ENCODE measurements at regions not wholly inside any gene's neighbourhood (a gene's known extent, or its start where the extent isn't known, plus 50 kb on each side); places are given as distances from the start of the nearest gene placed in this dataset.

DNA sequence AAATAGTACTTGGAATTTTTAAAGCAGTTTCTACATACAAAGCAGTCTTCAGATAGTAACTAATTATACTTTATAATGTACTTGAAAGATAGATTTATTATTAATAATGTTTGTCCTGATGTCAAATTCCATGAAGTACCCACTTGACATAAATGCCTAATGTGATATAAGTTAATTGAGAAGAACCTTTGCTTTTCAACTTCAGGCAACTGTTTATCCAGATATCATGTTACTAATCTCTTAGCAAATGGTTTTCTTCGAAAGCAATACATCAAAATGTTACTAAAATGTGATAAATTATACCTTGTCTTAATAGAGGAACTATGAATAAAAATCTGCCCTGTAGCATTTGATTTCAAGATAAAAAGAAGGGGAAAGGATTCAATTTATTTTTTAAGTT lies 146.8 kb upstream of the FBXL17 start:
- no peaks in the 10 kb centered on the region for H3K36me3 ChIP-seq (ENCODE audit: control insufficient read depth in 2 of 3, insufficient read depth in 3 of 3, low read length in 3 of 3)
- H3K27ac ChIP-seq (ENCODE audit: low read depth, low read length): no peak overlapping the region
- H3K4me3 ChIP-seq (ENCODE audit: low read length): no peak overlapping the region
- no peaks in the 10 kb centered on the region for H3K9me3 ChIP-seq (ENCODE audit: control insufficient read depth in 2 of 3, low read length in 3 of 3)
- no peak for DNase-seq
- POLR2A ChIA-PET: no interaction called here
- Mint-ChIP-seq H3K4me1 (no peaks in the 10 kb centered on the region), H3K4me3 (no peak overlapping the region), H3K36me3 (peaks cover 0 to 11% (median 0%) of the 10 kb centered on the region in 5 donors), H3K27me3 (peaks cover 0 to 41% (median 15%) of the 10 kb centered on the region in 5 donors), H3K27ac (no peak overlapping the region), H3K9me3 (peaks cover 4 to 17% (median 9%) of the 10 kb centered on the region in 11 donors)
- CTCF ChIA-PET: no interaction called here
- ATAC-seq: no peak
- no peaks in the 10 kb centered on the region for H3K27me3 ChIP-seq (ENCODE audit: control insufficient read depth in 2 of 2, insufficient read depth in 2 of 2, low read length in 2 of 2)
- no peaks in the 10 kb centered on the region for H3K4me1 ChIP-seq (ENCODE audit: control insufficient read depth in 2 of 2, insufficient read depth in 2 of 2, low read length in 2 of 2)
- intact Hi-C loops (cut with micrococcal nuclease): loop anchor here in 1 of 2 donors (10.0 kb wide), 1 partner anchor 946 kb away; no protein-coding TSS in a partner anchor

DNA sequence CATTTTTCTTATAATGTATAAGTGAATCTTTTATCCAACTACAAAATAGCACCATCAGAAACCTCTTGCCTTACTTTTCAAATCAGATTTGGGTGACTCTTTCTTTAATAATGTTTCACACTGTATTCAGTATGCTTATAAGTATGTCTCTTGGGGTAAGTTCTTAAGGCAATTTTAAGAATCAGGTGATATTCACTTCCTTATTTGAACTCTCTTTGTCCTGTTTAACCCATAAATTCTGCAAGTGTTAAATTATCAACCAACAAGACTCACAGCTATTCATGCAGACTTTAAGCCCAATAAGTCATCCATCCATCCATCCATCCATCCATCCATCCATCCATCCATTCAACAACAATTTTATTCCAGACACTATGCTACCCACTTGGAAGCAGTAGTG lies 142.7 kb upstream of the FBXL17 start:
- CTCF ChIA-PET: no interaction called here
- Histone ChIP-seq H3K36me3 (ENCODE audit: control insufficient read depth in 2 of 3, insufficient read depth in 3 of 3, low read length in 3 of 3) (no peaks in the 10 kb centered on the region), H3K9me3 (ENCODE audit: control insufficient read depth in 2 of 3, low read length in 3 of 3) (no peaks in the 10 kb centered on the region), H3K4me3 (ENCODE audit: low read length) (no peak overlapping the region), H3K4me1 (ENCODE audit: control insufficient read depth in 2 of 2, insufficient read depth in 2 of 2, low read length in 2 of 2) (no peaks in the 10 kb centered on the region), H3K27me3 (ENCODE audit: control insufficient read depth in 2 of 2, insufficient read depth in 2 of 2, low read length in 2 of 2) (no peaks in the 10 kb centered on the region), H3K27ac (ENCODE audit: low read depth, low read length) (no peak overlapping the region)
- Mint-ChIP-seq H3K9me3 (peaks cover 4 to 17% (median 9%) of the 10 kb centered on the region in 11 donors), H3K36me3 (peaks cover 0 to 11% (median 0%) of the 10 kb centered on the region in 5 donors), H3K4me3 (no peak overlapping the region), H3K27ac (no peak overlapping the region), H3K27me3 (peaks cover 0 to 31% (median 7%) of the 10 kb centered on the region in 5 donors), H3K4me1 (peaks cover 0 to 3% (median 0%) of the 10 kb centered on the region in 7 donors)
- intact Hi-C loops (cut with micrococcal nuclease): loop anchor here in 1 of 2 donors (5.0 to 10.0 kb wide), 3 partner anchors 262 to 950 kb away; no protein-coding TSS in a partner anchor
- POLR2A ChIA-PET: no interaction called here
- ATAC-seq (no peak), DNase-seq (no peak)

DNA sequence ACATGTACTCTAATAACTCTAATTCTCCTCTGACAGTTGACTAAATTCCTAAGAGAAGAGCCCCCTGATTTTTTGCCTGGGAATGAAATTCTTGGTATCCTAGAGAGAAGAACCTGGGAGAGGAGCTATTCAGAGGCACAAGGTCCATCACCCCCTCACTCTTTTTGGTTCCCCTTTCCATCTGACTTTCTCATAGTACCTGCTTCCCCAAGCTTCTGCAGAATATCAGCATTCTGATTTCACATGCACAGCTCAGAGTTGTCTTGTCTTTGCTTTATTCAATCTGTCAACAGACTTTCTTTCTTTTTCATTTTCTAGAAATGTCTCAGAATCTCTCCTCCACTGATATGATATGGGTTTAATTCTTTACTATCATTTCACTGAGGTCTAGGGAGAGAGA lies 141.5 kb upstream of the FBXL17 start:
- no peak for DNase-seq
- Histone ChIP-seq H3K9me3 (ENCODE audit: control insufficient read depth in 2 of 3, low read length in 3 of 3) (no peaks in the 10 kb centered on the region), H3K27ac (ENCODE audit: low read depth, low read length) (no peak overlapping the region), H3K4me3 (ENCODE audit: low read length) (no peak overlapping the region), H3K27me3 (ENCODE audit: control insufficient read depth in 2 of 2, insufficient read depth in 2 of 2, low read length in 2 of 2) (no peaks in the 10 kb centered on the region), H3K4me1 (ENCODE audit: control insufficient read depth in 2 of 2, insufficient read depth in 2 of 2, low read length in 2 of 2) (no peaks in the 10 kb centered on the region), H3K36me3 (ENCODE audit: control insufficient read depth in 2 of 3, insufficient read depth in 3 of 3, low read length in 3 of 3) (no peaks in the 10 kb centered on the region)
- no peak overlapping the region for H3K4me3 Mint-ChIP-seq
- ATAC-seq: no peak
- H3K9me3 Mint-ChIP-seq: peaks cover 4 to 17% (median 9%) of the 10 kb centered on the region in 11 donors
- no peak overlapping the region for H3K27ac Mint-ChIP-seq
- ChIA-PET POLR2A (no interaction called here), CTCF (interaction anchor here (0.7 kb wide), 1 partner anchor 959 kb away, joined by 3 read pairs; no protein-coding TSS in a partner anchor)
- H3K36me3 Mint-ChIP-seq: peaks cover 0 to 11% (median 0%) of the 10 kb centered on the region in 5 donors
- peaks cover 0 to 3% (median 0%) of the 10 kb centered on the region in 7 donors for H3K4me1 Mint-ChIP-seq
- H3K27me3 Mint-ChIP-seq: peaks cover 0 to 26% (median 9%) of the 10 kb centered on the region in 5 donors
- intact Hi-C loops (cut with micrococcal nuclease): loop anchor here (2.0 to 10.0 kb wide), 4 partner anchors 261 to 1165 kb away; partner anchors contain the start of gene MAN2A1 (in 1 of the 2)

DNA sequence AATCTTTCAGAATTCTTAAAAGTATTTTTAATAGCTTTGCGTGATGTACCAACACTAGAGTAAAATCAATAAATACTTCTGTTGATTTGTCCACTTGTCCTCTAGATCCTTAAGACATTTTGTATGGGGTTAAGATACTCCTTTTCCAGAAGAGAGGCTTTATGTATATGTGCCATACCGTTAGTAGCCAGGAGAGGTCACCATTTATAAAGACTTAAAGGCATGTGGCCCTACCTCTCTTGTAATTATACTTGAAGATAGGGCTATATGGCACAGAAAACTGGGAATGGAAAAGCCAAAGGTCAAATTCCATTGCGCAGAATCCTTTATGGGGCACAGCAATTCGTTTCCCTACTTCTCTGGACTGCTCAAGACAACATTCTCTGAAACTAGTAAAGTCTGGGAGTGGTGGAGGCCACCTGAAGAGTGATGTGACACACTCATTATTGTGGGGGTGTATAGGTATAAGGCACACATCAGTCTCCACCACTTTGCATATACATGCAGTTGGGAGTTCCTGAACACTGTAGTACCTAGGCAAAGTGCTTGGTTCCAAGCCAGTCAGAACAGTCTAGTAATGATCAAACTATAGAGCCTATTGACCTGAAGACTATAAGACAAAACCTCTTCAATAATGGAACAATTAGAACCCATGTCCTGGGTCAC lies 140.1 kb upstream of the FBXL17 start:
- DNase-seq (peak in 5 of 9 donors; percentile 4 to 29 (median 16)), ATAC-seq (peak; percentile 73)
- peaks cover under 1 to 10% (median 7%) of the 10 kb centered on the region in 11 donors for H3K9me3 Mint-ChIP-seq
- Histone ChIP-seq H3K4me3 (ENCODE audit: low read length) (no peak overlapping the region), H3K36me3 (ENCODE audit: control insufficient read depth in 2 of 3, insufficient read depth in 3 of 3, low read length in 3 of 3) (no peaks in the 10 kb centered on the region), H3K9me3 (ENCODE audit: control insufficient read depth in 2 of 3, low read length in 3 of 3) (no peaks in the 10 kb centered on the region), H3K27ac (ENCODE audit: low read depth, low read length) (no peak overlapping the region), H3K27me3 (ENCODE audit: control insufficient read depth in 2 of 2, insufficient read depth in 2 of 2, low read length in 2 of 2) (no peaks in the 10 kb centered on the region), H3K4me1 (ENCODE audit: control insufficient read depth in 2 of 2, insufficient read depth in 2 of 2, low read length in 2 of 2) (no peaks in the 10 kb centered on the region)
- H3K4me1 Mint-ChIP-seq: peaks cover 0 to 3% (median 0%) of the 10 kb centered on the region in 7 donors
- H3K4me3 Mint-ChIP-seq: no peak overlapping the region
- CTCF ChIA-PET: no interaction called here
- peaks cover 0 to 21% (median 13%) of the 10 kb centered on the region in 5 donors for H3K27me3 Mint-ChIP-seq
- intact Hi-C loops (cut with micrococcal nuclease): loop anchor here (1.0 to 10.0 kb wide), 6 partner anchors 260 to 1167 kb away; partner anchors contain the start of gene MAN2A1 (in 2 of the 2)
- POLR2A ChIA-PET: no interaction called here
- H3K27ac Mint-ChIP-seq: no peak overlapping the region
- H3K36me3 Mint-ChIP-seq: peaks cover 0 to 11% (median 0%) of the 10 kb centered on the region in 5 donors

DNA sequence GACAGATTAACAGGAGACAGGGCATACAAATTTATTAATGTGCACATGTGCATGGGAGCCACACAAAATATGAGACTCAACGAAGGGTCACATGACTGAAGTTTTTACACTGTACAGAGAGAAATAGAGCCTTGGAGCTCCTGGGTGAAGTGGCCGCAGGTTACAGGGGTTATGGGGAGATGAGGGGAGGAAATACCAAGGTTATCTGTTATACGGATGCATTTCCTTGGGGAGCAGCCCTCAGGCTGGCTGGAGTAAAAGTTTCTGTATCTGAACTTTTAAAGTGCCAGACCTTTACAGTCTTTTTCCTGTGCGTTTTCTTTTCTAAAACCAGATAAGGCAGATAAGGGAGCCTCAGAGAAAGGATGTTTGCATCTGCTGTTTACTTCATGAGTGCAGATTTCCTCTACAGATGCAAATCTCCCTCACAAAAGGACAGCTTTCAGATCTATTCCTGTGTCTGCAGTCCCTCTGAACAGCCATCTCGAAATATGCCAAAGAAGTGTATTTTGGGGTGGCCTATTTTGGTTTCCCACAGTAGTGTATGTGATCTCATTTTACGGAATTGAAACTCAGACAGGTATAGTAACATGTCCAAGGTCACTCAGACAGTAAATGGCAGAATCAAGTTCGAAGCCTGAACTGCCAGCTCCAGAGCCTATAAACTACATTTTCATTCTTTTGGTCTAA lies 139.3 kb upstream of the FBXL17 start:
- H3K4me3 ChIP-seq (ENCODE audit: low read length): no peak overlapping the region
- Mint-ChIP-seq H3K4me3 (no peak overlapping the region), H3K36me3 (peaks cover 0 to 6% (median 0%) of the 10 kb centered on the region in 5 donors), H3K27ac (no peak overlapping the region), H3K4me1 (peaks cover 0 to 3% (median 0%) of the 10 kb centered on the region in 7 donors), H3K27me3 (peaks cover 0 to 17% (median 16%) of the 10 kb centered on the region in 5 donors), H3K9me3 (peaks cover 0 to 4% (median under 1%) of the 10 kb centered on the region in 11 donors)
- H3K36me3 ChIP-seq (ENCODE audit: control insufficient read depth in 2 of 3, insufficient read depth in 3 of 3, low read length in 3 of 3): no peaks in the 10 kb centered on the region
- no peaks in the 10 kb centered on the region for H3K27me3 ChIP-seq (ENCODE audit: control insufficient read depth in 2 of 2, insufficient read depth in 2 of 2, low read length in 2 of 2)
- H3K9me3 ChIP-seq (ENCODE audit: control insufficient read depth in 2 of 3, low read length in 3 of 3): no peaks in the 10 kb centered on the region
- H3K27ac ChIP-seq (ENCODE audit: low read depth, low read length): no peak overlapping the region
- ChIA-PET CTCF (no interaction called here), POLR2A (no interaction called here)
- intact Hi-C loops (cut with micrococcal nuclease): loop anchor here (2.0 to 10.0 kb wide), 5 partner anchors 259 to 1168 kb away; partner anchors contain the start of gene MAN2A1 (in 1 of the 2)
- ATAC-seq: no peak
- no peak for DNase-seq
- no peaks in the 10 kb centered on the region for H3K4me1 ChIP-seq (ENCODE audit: control insufficient read depth in 2 of 2, insufficient read depth in 2 of 2, low read length in 2 of 2)

DNA sequence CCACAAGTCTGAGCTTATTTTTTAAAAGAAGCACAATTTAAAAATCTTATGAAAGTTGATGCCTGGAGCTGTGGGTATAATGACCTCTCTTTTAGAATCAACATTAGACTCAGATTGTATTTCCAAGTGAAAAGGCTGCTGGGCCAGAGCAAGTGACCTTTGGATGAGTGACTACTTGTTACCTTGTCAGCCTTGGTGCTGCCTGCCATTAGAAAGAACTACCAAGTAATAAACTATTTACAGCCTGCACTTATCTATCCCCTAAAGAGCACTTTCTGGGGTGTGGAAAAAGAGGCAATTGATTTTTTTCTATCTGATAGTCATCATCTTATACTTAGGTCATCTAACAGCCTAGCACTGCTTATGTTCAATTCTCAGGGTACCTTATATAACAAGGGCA lies 134.9 kb upstream of the FBXL17 start:
- intact Hi-C loops (cut with micrococcal nuclease): no loop called here
- Histone ChIP-seq H3K27ac (ENCODE audit: low read depth, low read length) (no peak overlapping the region), H3K9me3 (ENCODE audit: control insufficient read depth in 2 of 3, low read length in 3 of 3) (no peaks in the 10 kb centered on the region), H3K4me3 (ENCODE audit: low read length) (no peak overlapping the region), H3K27me3 (ENCODE audit: control insufficient read depth in 2 of 2, insufficient read depth in 2 of 2, low read length in 2 of 2) (no peaks in the 10 kb centered on the region), H3K4me1 (ENCODE audit: control insufficient read depth in 2 of 2, insufficient read depth in 2 of 2, low read length in 2 of 2) (no peaks in the 10 kb centered on the region), H3K36me3 (ENCODE audit: control insufficient read depth in 2 of 3, insufficient read depth in 3 of 3, low read length in 3 of 3) (no peaks in the 10 kb centered on the region)
- Mint-ChIP-seq H3K4me3 (no peak overlapping the region), H3K9me3 (peaks cover 0 to 4% (median 0%) of the 10 kb centered on the region in 11 donors), H3K36me3 (no peaks in the 10 kb centered on the region), H3K27me3 (peaks cover 2 to 44% (median 22%) of the 10 kb centered on the region in 5 donors), H3K27ac (no peak overlapping the region), H3K4me1 (no peaks in the 10 kb centered on the region)
- no peak for DNase-seq
- no peak for ATAC-seq
- ChIA-PET POLR2A (no interaction called here), CTCF (no interaction called here)
